ENCODE measurements at regions not wholly inside any gene's neighbourhood (a gene's known extent, or its start where the extent isn't known, plus 50 kb on each side); places are given as distances from the start of the nearest gene placed in this dataset.
A peak's percentile ranks its signal among the peaks of the same experiment; 100 is the strongest.
"Not testable (repeated sequence)": the region's sequence is repeated elsewhere in the genome, so short reads cannot be mapped to it uniquely, and the experiment has no call there.

- no peak for DNase-seq
Measured at GRCh38 chr2:56811401-56811800, 627.6 kb downstream of the CCDC85A start.

- no peak for DNase-seq
Measured at GRCh38 chr2:56812432-56812831, 628.6 kb downstream of the CCDC85A start.

- no peak for DNase-seq
Measured at GRCh38 chr2:56813490-56813889, 629.7 kb downstream of the CCDC85A start.

GRCh38 chr2:56816666-56817065, 632.9 kb downstream of the CCDC85A start:
- DNase-seq, result no peak

GRCh38 chr2:56831780-56832179, 648.0 kb downstream of the CCDC85A start:
- no peak for DNase-seq

- DNase-seq, result no peak
Measured at GRCh38 chr2:56834686-56835085, 650.9 kb downstream of the CCDC85A start.

- not testable (repeated sequence) for DNase-seq
Measured at GRCh38 chr2:56840009-56840408, 656.2 kb downstream of the CCDC85A start.

GRCh38 chr2:56860991-56861390, 677.2 kb downstream of the CCDC85A start:
- DNase-seq, result no peak

- no peak for DNase-seq
Measured at GRCh38 chr2:56871644-56872043, 687.9 kb downstream of the CCDC85A start.

GRCh38 chr2:56874717-56875116, 690.9 kb downstream of the CCDC85A start:
- no peak for DNase-seq

GRCh38 chr2:56889738-56890137, 705.9 kb downstream of the CCDC85A start:
- DNase-seq, result no peak

GRCh38 chr2:56892382-56892781, 708.6 kb downstream of the CCDC85A start:
- DNase-seq, result no peak

GRCh38 chr2:56898986-56899385, 715.2 kb downstream of the CCDC85A start:
- DNase-seq, result no peak

GRCh38 chr2:56912490-56912889, 728.7 kb downstream of the CCDC85A start:
- DNase-seq, result no peak

- peak; percentile 24 for DNase-seq
Measured at GRCh38 chr2:56918790-56919189, 735.0 kb downstream of the CCDC85A start.

GRCh38 chr2:56933976-56934375, 750.2 kb downstream of the CCDC85A start:
- DNase-seq, result no peak

GRCh38 chr2:56934866-56935265, 751.1 kb downstream of the CCDC85A start:
- no peak for DNase-seq

- no peak for DNase-seq
Measured at GRCh38 chr2:56940054-56940453, 756.3 kb downstream of the CCDC85A start.

- DNase-seq, result no peak
Measured at GRCh38 chr2:56952871-56953270, 769.1 kb downstream of the CCDC85A start.

- no peak for DNase-seq
Measured at GRCh38 chr2:56960581-56960980, 776.8 kb downstream of the CCDC85A start.

- no peak for DNase-seq
Measured at GRCh38 chr2:56962673-56963072, 778.9 kb downstream of the CCDC85A start.

- DNase-seq, result no peak
Measured at GRCh38 chr2:56969513-56969912, 785.7 kb downstream of the CCDC85A start.

- DNase-seq, result no peak
Measured at GRCh38 chr2:56971383-56971974, 787.7 kb downstream of the CCDC85A start.

GRCh38 chr2:56981554-56981953, 797.8 kb downstream of the CCDC85A start:
- no peak for DNase-seq

- DNase-seq, result no peak
Measured at GRCh38 chr2:56985609-56986008, 801.8 kb downstream of the CCDC85A start.

GRCh38 chr2:57022496-57022895, 838.7 kb downstream of the CCDC85A start:
- no peak for DNase-seq

Data from left hindlimb (tissue), 1 donor.